GM18868 (cell line): ENCODE measurements at regions not wholly inside any gene's neighbourhood (a gene's known extent, or its start where the extent isn't known, plus 50 kb on each side); places are given as distances from the start of the nearest gene placed in this dataset.
"Not testable (repeated sequence)": the region's sequence is repeated elsewhere in the genome, so short reads cannot be mapped to it uniquely, and the experiment has no call there.

Experiments
- ATAC-seq: cut with Tn5 transposase; IDR thresholded peaks from one replicate; pipeline ENCODE4 v1.9.1; 2021; ENCODE audit warnings: mild to moderate bottlenecking, moderate library complexity; ENCODE audit not compliant: unreplicated experiment

DNA sequence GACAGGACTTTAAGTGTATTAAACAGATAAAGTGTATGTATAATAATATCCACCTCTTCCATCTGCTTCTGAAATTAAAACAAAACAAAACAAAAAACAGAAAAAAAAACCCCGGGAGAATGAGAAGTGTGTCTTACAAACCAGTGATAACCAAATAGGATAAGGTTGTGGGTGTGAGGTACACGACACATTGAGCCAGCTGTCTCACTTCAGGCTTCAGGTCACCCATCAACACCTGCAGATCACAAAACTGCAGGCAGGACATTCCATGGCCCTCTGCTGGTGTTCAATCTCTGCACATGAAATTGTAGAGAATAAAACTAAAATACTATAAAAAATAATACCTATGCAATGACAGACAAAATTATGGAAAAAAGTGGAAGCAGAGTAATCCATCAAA is 339.9 kb downstream of the SFMBT2 start:
- ATAC-seq, result no peak

DNA sequence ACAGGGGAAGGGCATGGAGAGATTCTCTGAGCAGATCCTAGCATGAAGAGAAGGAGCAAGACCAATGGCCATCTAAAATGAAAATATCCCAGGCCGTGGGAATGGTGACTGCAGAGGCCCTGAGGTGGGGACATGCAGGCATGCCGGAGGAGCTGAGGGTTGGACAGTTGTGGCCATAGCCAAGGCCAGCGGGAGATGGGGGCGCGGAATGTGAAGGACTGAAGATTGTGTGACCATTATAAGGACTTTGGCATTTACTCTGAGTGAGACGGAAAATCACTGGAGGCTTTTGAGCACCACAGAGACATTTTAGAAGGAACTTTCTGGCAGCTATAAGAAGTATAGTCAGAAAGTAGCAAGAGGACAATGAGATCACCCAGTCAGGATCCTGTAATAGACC is 341.1 kb downstream of the SFMBT2 start:
- no peak for ATAC-seq

DNA sequence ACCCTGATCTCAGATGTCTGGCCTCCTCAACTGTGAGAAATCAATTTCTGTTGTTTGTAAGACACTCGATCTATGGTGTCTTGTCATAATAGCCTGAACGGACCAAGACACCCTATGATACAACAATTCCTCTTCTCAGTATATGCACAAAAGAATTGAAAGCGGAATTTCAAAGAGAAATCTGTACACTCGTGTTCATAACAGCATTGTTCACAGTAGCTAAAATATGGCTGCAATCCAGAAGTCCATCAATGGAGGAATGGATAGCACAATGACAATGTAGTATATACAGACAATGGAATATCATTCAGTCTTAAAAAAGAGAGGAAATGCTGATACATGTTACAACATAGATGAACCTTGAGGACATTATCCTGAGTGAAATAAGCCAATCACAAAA is 354.6 kb downstream of the SFMBT2 start:
- no peak for ATAC-seq

DNA sequence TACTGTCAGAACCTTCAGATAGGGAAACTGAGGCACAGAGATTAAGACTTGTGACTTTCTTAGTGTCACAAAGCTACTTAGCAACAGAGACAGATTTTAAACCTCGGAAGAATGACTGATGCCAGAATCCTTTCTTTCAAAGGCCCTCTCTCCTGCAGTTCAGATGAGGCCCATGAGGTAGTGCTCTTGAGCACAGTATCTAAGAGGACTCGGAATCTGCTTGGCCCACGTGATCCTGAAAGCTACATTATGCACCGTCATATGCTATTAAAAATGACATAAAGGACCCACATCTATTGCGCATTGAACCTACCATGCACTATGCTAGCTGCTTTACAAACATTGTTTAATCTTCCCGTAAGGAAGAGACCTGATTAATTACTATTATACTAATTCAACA is 355.9 kb downstream of the SFMBT2 start:
- no peak for ATAC-seq

DNA sequence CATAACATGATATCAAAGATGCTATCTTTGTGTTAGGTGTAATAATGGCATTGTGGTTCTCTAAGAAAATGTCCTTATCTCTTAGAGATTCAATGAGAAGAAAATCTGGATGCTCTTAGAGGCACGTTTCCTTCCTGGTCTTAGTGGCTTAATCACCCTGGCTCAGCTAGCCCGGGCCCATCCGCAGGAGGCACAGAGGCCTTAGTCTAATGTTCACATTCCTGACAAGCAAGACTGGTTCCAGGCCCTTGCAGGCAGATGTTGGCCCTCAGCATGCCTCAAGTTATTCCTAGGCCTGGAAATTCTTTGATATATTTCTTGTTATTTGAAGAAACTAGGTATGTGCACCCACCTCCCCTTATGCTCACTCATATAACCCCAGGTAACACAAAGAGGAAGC is 357.6 kb downstream of the SFMBT2 start:
- no peak for ATAC-seq

DNA sequence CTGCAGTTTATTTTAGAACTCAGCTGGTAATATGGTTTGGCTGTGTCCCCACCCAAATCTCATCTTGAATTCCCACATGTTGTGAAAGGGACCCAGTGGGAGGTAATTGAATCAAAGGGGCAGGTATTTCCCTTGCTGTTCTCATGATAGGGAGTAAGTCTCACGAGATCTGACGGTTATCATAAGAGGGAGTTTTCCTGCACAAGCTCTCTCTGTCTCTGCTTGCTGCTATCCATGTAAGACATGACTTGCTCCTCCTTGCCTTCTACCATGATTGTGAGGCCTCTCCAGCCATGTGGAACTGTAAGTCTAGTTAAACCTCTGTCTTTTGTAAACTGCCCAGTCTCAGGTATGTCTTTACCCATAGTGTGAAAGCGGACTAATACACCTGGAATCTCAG is 360.8 kb downstream of the SFMBT2 start:
- ATAC-seq, result not testable (repeated sequence)

DNA sequence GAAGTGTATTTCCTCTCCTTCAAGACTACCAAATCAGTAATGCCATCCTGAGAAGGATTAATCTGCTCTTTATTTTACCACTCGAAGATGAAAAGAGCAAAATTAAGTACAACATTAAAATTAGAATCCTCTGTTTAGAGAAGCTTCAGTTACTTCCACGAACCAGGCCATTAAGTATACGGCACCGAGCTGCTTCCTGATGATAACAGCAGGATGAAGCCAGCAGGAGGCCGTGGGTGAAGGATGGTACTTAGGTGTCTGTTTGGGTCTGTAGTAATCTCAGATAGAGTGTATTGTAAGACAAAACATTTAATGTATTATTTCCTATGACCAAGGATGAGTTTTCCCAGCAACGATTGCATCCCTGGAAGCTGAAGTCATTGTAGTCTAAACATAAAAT is 362.8 kb downstream of the SFMBT2 start:
- no peak for ATAC-seq

DNA sequence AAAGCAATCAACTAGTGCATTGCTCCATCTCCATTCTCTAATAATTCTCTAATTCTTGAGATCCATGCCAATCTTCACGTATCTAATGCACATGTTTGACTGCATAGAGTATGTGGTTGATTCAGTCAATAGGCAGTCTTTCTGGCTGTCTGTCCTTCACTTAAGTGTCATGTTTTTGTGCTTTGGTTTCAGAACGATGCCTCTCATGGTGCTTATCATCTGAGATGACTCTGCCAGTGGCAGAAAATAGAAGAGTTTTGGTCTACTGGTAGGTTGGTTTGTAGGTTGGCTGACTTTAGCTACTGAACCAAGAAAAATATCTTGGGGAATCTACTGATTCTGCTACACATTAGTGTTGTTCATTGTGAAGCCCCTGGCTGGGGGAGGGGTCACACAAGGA is 364.2 kb downstream of the SFMBT2 start:
- ATAC-seq, result peak; percentile 63

DNA sequence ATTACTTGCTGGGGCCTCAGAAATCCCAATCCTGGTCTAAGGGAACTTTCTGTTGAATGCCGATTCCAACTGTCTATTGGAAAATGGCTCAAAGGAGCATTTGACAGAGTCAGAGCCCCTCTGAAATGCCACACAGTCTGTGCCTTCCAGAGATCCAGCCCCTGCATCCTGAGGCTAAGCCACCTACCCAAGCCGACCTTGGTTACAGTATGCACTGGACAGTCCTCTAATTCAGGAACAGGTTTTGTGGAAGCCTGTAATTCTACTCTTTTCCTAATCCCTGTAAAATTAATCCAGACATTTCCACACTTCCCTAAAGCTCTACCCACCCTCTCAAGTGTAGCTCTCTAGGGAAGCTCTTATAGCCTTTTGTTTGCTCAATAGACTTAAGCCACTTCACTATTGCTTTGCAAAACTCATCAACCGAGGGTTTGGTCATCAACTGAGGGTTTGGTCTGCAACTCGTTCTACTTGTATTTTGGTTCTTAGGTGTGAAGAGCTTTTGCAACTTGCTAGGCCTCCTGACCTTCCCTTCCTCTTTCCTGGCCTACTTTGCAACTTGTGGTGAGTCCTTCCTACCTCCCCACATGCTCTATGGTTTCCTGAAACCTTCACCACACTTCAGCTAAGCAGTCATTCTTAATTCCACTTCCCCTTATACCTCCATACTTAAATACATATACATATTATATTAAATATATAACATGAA is 364.8 kb downstream of the SFMBT2 start:
- peak; percentile 54 for ATAC-seq

DNA sequence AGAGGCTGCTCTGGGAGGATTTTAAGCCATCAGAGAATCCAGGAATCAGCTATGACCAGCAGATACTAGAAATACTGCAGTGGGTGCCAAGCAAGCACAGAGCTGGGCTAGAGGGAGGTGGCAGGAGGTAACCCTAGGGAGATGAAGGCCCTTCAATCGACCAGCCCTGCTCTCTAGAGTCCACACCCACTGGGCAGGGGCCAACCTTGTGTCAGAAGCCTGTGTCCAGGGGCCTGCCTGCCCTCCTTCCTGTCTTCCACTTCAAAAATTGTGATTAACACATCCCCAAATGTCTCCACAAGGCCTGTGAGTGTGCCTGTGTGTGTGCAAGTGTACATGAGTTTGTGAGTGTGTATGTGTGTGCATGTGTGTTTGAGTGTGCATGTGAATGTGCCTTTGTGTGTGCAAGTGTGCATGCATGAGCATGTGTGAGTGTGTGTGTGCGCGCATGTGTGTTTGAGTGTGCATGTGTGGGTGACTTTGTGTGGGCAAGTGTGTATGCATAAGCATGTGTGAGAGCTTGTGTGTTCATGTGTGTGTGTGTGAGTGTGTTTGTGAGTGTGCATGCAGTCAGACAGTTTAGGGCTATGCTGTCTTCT is 367.7 kb downstream of the SFMBT2 start:
- ATAC-seq, result no peak

DNA sequence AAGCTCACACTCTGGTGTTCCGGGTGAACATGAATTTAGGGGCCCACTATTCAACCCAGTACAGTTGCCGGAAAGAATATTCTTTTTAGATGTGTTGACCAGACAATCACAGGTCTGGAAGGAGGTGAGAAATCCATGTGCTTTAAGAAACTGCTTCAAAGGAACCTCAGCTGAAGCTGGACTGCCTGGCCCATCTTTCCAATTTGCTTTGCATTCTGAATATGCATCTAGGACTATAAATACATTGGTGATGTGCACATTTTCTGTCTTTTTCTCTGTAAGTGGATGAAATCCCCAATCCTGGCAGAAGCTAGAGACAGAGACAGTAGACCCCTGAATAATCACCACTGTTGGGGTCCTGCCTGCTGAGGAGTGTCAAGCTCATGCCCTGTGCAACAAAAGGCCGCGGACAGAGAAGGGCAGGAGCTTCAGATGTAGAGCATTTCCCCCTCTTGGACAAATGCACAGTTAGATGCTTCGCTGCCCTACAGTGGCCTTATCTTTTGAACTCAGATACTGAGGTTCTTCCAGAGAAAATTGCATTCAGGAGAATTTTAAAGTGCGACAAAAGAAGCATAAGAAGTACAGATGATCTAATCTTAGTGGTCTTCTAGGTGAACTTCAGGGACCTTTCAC is 368.3 kb downstream of the SFMBT2 start:
- ATAC-seq, result no peak

DNA sequence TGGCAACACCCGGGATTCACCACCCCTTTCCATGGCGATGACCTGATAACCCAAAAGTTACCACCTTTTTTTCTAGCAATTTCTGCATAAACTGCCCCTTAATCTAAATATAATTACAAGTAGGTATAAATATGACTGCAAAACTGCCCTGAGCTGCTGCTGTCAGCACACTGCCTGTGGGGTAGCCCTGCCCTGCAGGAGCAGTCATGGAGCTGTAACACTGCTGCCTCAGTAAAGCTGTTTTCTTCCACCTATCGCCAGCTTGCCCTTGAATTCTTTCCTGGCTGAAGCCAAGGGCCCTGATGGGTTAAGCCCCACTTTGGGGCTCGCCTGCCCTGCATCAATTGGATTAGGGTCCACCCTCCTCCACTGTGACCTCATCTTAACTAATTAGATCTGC is 368.8 kb downstream of the SFMBT2 start:
- no peak for ATAC-seq

DNA sequence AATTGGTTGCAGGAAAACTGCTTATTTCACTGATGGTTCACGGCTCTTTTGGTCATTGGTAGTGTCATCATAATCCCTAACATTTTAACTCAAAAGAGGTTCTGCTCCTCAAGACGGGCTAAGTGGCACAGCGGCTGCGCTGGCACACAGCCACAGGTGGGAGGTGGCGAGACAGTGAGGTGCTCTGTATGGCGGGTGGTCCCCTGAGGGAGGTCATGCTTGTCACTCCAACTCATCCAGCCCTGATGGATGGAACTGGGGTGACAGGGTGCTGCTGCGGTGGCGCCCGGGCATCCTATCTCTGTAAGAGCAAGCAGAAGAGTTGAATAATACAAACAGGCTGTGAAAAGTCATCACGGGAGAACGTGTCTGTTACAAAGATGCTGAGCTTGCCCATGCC is 370.2 kb downstream of the SFMBT2 start:
- ATAC-seq, result no peak

DNA sequence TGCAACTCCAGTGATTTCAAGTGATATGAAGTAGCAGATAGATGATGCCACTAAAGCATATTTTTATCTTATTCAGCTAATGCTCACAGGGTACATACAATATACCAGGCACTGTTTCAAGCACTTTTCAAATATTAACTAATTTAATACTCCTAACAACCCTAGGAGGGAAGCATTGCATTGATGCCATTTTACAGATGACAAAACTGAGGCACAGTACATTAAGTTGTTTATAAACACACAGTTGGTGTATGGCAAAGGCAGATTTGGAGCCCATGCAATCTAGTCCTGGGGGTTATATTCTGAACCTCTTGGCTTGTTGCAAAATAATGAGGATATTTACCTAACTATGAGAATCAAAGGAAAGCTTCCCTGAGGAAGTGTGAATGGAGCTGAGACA is 371.0 kb downstream of the SFMBT2 start:
- ATAC-seq, result no peak

DNA sequence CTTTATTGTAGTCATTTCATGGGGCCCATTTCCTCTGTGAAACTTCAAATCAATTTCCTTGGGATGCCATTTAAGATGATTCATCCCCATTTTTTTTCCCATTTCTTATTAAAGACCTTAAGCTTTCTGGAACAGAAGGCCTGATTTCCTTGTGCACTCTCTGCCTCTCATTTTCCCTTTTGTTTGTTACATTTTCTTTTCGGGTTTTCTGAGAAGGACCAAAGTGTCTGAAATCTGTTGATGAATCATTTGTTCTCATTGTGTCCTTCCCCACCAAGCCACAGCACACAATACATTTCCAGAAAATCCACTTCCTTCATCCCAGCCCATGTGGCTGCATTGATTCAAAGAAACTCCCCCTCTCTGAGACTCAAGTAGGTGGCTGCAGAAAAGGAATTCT is 372.4 kb downstream of the SFMBT2 start:
- ATAC-seq, result no peak

DNA sequence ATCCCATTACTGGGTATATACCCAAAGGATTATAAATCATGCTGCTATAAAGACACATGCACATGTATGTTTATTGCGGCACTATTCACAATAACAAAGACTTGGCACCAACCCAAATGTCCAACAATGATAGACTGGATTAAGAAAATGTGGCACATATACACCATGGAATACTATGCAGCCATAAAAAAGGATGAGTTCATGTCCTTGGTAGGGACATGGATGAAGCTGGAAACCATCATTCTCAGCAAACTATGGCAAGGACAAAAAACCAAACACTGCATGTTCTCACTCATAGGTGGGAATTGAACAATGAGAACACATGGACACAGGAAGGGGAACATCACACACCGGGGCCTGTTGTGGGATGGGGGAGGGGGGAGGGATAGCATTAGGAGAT is 373.4 kb downstream of the SFMBT2 start:
- ATAC-seq, result not testable (repeated sequence)

DNA sequence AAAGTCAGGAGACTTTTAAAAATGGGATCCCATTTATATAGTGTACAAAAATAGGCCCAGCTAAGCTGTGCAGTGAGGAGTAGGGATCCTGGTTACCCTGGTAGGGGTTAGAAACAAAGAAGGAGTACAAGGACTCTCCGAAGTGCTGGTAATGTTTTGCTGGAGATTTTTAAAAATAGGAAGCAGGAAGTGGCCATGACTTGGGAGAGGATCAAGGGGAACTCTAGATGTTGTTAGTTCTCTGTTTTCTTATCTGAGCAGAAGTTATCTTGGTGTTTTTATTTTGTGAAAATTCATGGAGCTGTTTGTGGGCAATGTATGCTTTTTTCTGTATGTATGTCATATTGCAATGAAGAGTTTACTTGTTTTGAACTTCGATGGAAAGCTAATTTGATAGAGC is 373.9 kb downstream of the SFMBT2 start:
- ATAC-seq, result no peak

DNA sequence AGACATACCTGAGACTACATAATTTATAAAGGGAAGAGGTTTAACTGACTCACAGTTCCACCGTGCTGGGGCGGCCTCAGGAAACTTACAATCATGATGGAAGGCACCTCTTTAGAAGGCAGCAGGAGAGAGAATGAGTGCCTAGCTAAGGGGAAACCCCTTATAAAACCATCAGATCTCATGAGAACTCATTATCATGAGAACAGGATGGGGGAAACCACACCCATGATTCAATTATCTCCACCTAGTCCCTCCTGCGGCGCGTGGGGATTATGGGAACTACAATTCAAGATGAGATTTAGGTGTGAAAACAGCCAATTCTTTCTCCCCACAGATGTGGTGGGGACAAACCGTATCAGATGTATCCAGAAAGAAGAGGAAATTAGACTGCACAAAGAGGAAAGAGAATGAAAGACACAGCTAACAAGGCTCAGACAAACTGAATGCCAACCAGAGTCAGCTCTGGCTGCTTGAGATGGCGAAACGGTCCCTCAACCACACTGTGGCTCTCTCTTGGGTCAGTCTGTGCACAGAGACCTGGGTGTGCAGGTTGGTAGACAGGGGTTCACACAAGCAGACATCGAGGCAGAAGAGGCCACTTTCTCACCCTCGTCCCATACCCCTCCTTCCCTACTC is 375.6 kb downstream of the SFMBT2 start:
- no peak for ATAC-seq

DNA sequence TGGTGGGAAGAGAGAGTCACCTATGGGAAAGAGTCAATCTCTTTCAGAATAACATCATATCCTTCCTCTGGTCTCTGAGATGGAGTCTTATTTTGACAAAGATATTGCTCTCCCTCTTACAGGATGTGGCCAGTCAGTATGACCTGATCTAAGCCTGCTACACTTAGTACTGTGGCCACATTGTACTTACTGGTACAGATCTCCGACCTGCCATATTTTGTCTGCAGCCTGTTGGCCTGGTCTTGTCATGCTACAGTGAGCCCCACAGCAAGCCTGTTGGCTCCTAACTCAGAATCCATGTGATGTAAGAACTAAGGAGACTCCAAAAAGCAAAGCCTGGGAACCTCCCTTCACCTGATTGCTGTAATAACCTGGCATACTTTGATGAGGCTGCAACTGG is 377.8 kb downstream of the SFMBT2 start:
- ATAC-seq, result no peak

DNA sequence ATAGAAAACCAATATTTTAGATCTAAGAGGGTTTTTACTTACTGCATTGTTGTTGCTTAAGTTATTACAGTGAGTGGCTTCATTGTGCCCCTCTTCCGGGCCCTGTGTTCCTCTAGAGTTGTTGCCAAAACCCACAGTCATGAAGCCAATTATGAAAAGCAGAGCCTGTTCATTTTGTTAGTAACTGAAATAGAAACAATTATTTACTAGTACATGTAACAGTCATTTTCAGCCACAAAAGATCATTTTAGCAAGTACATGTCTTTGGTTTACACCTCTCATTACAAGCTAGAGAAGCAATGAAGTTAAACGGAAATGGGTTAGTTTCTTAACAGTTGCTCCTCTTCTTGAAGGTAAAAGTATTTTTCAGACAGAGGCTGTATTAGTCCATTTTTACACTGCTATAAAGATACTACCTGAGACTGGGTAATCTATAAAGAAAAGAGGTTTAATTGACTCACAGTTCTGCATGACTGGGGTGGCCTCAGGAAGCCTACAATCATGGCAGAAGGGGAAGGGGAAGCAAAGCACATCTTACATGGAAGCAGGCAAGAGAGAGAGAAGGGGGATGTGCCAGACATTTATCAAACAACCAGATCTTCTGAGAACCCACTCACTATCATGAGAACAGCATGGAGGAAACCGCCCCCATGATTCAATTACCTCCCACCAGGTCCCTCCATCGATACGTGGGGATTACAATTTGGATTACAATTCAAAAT is 380.5 kb downstream of the SFMBT2 start:
- ATAC-seq, result no peak

DNA sequence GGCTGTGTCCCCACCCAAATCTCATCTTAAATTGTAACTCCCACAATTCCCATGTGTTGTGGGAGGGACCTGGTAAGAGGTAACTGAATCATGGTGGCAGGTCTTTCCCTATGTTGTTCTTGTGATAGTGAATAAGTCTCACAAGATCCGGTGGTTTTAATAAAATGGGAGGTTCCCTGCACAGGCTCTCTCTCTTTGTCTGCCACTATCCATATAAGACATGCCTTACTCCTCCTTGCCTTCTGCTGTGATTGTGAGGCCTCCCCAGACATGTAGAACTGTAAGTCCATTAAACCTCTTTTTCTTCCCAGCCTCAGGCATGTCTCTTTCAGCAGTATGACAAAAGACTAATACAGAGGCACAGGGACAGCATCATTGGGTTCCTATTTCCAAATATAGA is 381.2 kb downstream of the SFMBT2 start:
- ATAC-seq, result no peak
